ENCODE measurements at regions not wholly inside any gene's neighbourhood (a gene's known extent, or its start where the extent isn't known, plus 50 kb on each side); places are given as distances from the start of the nearest gene placed in this dataset.

DNA sequence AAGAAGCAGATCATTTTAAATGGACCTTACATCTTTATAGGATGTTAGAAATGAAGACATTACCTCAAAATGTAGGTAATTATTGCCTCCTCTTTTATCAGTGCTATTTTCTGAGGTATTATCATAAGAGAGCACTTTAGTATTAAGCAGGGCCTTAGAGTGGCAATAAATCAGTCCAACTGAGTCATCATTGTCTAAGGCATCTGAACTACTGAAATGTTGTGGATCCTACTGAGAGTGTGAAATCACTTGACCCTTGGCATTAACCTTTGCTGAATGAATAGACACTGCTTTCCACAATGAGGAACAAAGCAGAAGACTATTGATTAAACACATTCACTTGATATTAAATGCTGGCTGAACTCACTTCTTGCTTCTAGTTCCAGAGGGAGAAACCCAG, 224.6 kb upstream of the ARRDC3 start:
- no peaks in the 10 kb centered on the region for H3K36me3 ChIP-seq (ENCODE audit: control insufficient read depth in 2 of 2, extremely low read depth in 1 of 2, insufficient read depth in 2 of 2, low read length in 2 of 2)
- ChIA-PET CTCF (no interaction called here), POLR2A (no interaction called here)
- no peaks in the 10 kb centered on the region for H3K9me3 ChIP-seq (replicated peaks; ENCODE audit: control insufficient read depth, insufficient read depth, low read length)
- H2AFZ ChIP-seq (ENCODE audit: low read depth, low read length): no peak overlapping the region
- no peak overlapping the region for H3K9ac ChIP-seq (replicated peaks; ENCODE audit: extremely low read depth, insufficient read depth, low read length)
- no peaks in the 10 kb centered on the region for H3K4me1 ChIP-seq (ENCODE audit: control insufficient read depth, extremely low read depth, insufficient read depth, low read length)
- no peaks in the 10 kb centered on the region for H3K79me2 ChIP-seq (ENCODE audit: control insufficient read depth, insufficient read depth, low read length)
- H3K4me2 ChIP-seq (ENCODE audit: insufficient read depth, low read length): no peak overlapping the region
- H3K27me3 ChIP-seq (ENCODE audit: control insufficient read depth in 2 of 2, insufficient read depth in 2 of 2, low read length in 2 of 2): no peaks in the 10 kb centered on the region
- FAIRE-seq (no peak), DNase-seq (ENCODE audit: low read depth, low spot score) (no peak)
- H3K4me3 ChIP-seq (replicated peaks in 1 of 3; ENCODE audit: insufficient read depth in 1 of 3, low read depth in 1 of 3, low read length in 3 of 3): no peak overlapping the region
- intact Hi-C loops (cut with micrococcal nuclease) (no loop called here), dilution Hi-C loops (cut with MboI; ENCODE audit: extremely low pct_ligation_motif_present, low sequenced_read_pairs) (no loop called here)
- no peaks in the 10 kb centered on the region for H4K20me1 ChIP-seq (replicated peaks; ENCODE audit: control insufficient read depth, extremely low read depth, insufficient read depth, low read length)
- H3K27ac ChIP-seq (ENCODE audit: insufficient read depth, low read depth, low read length): no peak overlapping the region
- TF ChIP-seq EZH2 (IDR thresholded peaks at IDR 0.05; ENCODE audit: borderline replicate concordance, low read depth, low read length, severe bottlenecking) (no peak), GATA2 (IDR thresholded peaks at IDR 0.05; ENCODE audit: insufficient read depth, insufficient read length, low read depth, low read length) (no peak), MYC (IDR thresholded peaks at IDR 0.05; ENCODE audit: low read depth, low read length) (no peak), POLR2A (IDR thresholded peaks at IDR 0.05; ENCODE audit: low read depth, low read length) (no peak), MAX (IDR thresholded peaks at IDR 0.05; ENCODE audit: insufficient read depth, insufficient read length) (no peak), FOS (IDR thresholded peaks at IDR 0.05; ENCODE audit: borderline replicate concordance, insufficient read depth, low read length) (no peak), CTCF (IDR thresholded peaks at IDR 0.05; ENCODE audit: extremely low read depth in 1 of 2, insufficient read depth in 1 of 2, low read depth in 1 of 2, low read length in 2 of 2) (no peak), POLR2AphosphoS5 (IDR thresholded peaks at IDR 0.05; ENCODE audit: insufficient read depth, low read depth, low read length) (no peak), JUN (IDR thresholded peaks at IDR 0.05; ENCODE audit: borderline replicate concordance, insufficient read depth, insufficient read length, low read depth) (no peak)
- no peaks in the 10 kb centered on the region for H3K9me1 ChIP-seq (replicated peaks; ENCODE audit: control insufficient read depth, extremely low read depth, insufficient read depth, low read length)
- no TSS peak for BruUV-seq (replicated peaks)

All from endothelial cell of umbilical vein (primary cell).